HCT116 (cell line): ENCODE measurements at regions not wholly inside any gene's neighbourhood (a gene's known extent, or its start where the extent isn't known, plus 50 kb on each side); places are given as distances from the start of the nearest gene placed in this dataset.

Experiments
- ATAC-seq: fragments of 200-7000 bp; cut with Tn5 transposase; 2 replicates; pipeline ENCODE4 v1.9.1; 2020; ENCODE audit warnings: mild to moderate bottlenecking, moderate library complexity
- BruUV-seq: library from RNA; stranded (reverse); fragments of 400-500 nt; replicated peaks from 2 replicates; lab custom pipeline; 2021; lab: Mats Ljungman, UMichigan
- CTCF ChIA-PET: fragments of 300-600 bp; sonication (Branson Sonifier 250); formaldehyde crosslinking; loops from one replicate; lab custom pipeline; 2021; ENCODE audit warnings: antibody characterized with exemption; lab: Charles Lee
- POLR2A ChIA-PET: fragments of 300-600, 350-600 bp; sonication (Branson Sonifier 250); formaldehyde crosslinking; loops from one replicate; lab custom pipeline; 2021; ENCODE audit warnings: antibody characterized with exemption; lab: Charles Lee
- RAD21 ChIA-PET, 2 experiments: fragments of 300-600 bp; sonication (Branson Sonifier 250); formaldehyde crosslinking; loops; one replicate each; lab custom pipeline; 2023; ENCODE audit warnings: low total read pairs in 2 of 2; ENCODE audit not compliant: uncharacterized antibody in 2 of 2, unreplicated experiment in 2 of 2, low non-redundant PET in 1 of 2; lab: Charles Lee
- DNase-seq: peaks from one replicate; pipeline ENCODE4 v3.0.0-alpha.2; 2010; ENCODE audit warnings: low read depth, low spot score
- H2AFZ ChIP-seq: fragments of 200-600 bp; shearing (Covaris generic), sonication (generic); 2 replicates; pipeline ENCODE4 v1.6.1; 2017; ENCODE audit warnings: low read depth, mixed run types, mixed read lengths, antibody characterized with exemption, low read length; ENCODE audit not compliant: poor library complexity, severe bottlenecking
- H3K27ac ChIP-seq: 2 replicates; pipeline ENCODE4 v1.5.1; 2012; ENCODE audit warnings: low read depth, low read length
- H3K27me3 ChIP-seq: fragments of 200-600 bp; sonication (generic); 2 replicates; pipeline ENCODE4 v1.6.1; 2016; ENCODE audit warnings: mixed run types, low read length, mixed read lengths; ENCODE audit not compliant: insufficient read depth
- H3K36me3 ChIP-seq, 2 experiments: fragments of 200-500 bp in 1 of 2; fragments of 200-600 bp in 1 of 2; sonication (Bioruptor generic) in 1 of 2; sonication (generic) in 1 of 2; 2 replicates each; pipeline versions ENCODE4 v1.5.1 to v1.6.1; 2014 to 2016; ENCODE audit warnings: low read length in 2 of 2, inconsistent platforms in 1 of 2, mixed read lengths in 1 of 2, mixed run types in 1 of 2; ENCODE audit not compliant: insufficient read depth in 2 of 2, control insufficient read depth in 1 of 2
- H3K4me1 ChIP-seq, 2 experiments: fragments of 200-600 bp in 1 of 2; sonication (generic) in 1 of 2; 2 replicates each; pipeline versions ENCODE4 v1.5.1 to v1.6.1; 2012 to 2017; ENCODE audit warnings: low read length in 2 of 2, inconsistent platforms in 1 of 2, mild to moderate bottlenecking in 1 of 2, mixed read lengths in 1 of 2, mixed run types in 1 of 2, moderate library complexity in 1 of 2; ENCODE audit not compliant: insufficient read depth in 2 of 2, control insufficient read depth in 1 of 2
- H3K4me2 ChIP-seq: fragments of 200-600 bp; sonication (generic); 2 replicates; pipeline ENCODE4 v1.6.1; 2017; ENCODE audit warnings: mixed run types, low read length, mixed read lengths
- H3K4me3 ChIP-seq, 2 experiments: fragments of 200-600 bp in 1 of 2; sonication (generic) in 1 of 2; replicated peaks in 1 of 2; 2 replicates each; pipeline ENCODE4 v1.5.1; 2011 to 2016; ENCODE audit warnings: low read length in 2 of 2, control low read depth in 1 of 2, low read depth in 1 of 2, mild to moderate bottlenecking in 1 of 2, mixed read lengths in 1 of 2, mixed run types in 1 of 2
- H3K79me2 ChIP-seq: fragments of 200-600 bp; sonication (generic); 2 replicates; pipeline ENCODE4 v1.6.1; 2017; ENCODE audit warnings: mild to moderate bottlenecking, mixed run types, low read length, moderate library complexity, mixed read lengths; ENCODE audit not compliant: insufficient read depth
- H3K9ac ChIP-seq: fragments of 200-600 bp; sonication (generic); 2 replicates; pipeline ENCODE4 v1.6.1; 2016; ENCODE audit warnings: low read length, mixed read lengths
- H3K9me2 ChIP-seq: fragments of 200-600 bp; sonication (generic), shearing (Covaris generic); 2 replicates; pipeline ENCODE4 v1.6.1; 2017; ENCODE audit warnings: mixed run types, mild to moderate bottlenecking, moderate library complexity; ENCODE audit not compliant: insufficient read depth
- H3K9me3 ChIP-seq, 2 experiments: fragments of 200-500 bp in 1 of 2; fragments of 200-600 bp in 1 of 2; sonication (Bioruptor generic) in 1 of 2; sonication (generic) in 1 of 2; 2 replicates each; pipeline ENCODE4 v1.6.1; 2014 to 2017; ENCODE audit warnings: low read length in 2 of 2, mixed read lengths in 2 of 2, inconsistent platforms in 1 of 2, low read depth in 1 of 2, mild to moderate bottlenecking in 1 of 2, mixed run types in 1 of 2, moderate library complexity in 1 of 2; ENCODE audit not compliant: control insufficient read depth in 1 of 2, insufficient read depth in 1 of 2
- H4K20me1 ChIP-seq: fragments of 200-600 bp; sonication (generic), shearing (Covaris generic); 2 replicates; pipeline ENCODE4 v1.6.1; 2017; ENCODE audit warnings: mixed run types, mild to moderate bottlenecking, moderate library complexity; ENCODE audit not compliant: insufficient read depth
- CBX3 ChIP-seq: IDR thresholded peaks from 2 replicates; pipeline ENCODE4 v1.6.1; 2012; ENCODE audit warnings: low read depth
- EGR1 ChIP-seq: IDR thresholded peaks from 2 replicates; pipeline ENCODE4 v1.6.1; 2012; ENCODE audit warnings: low read depth
- ELF1 ChIP-seq: IDR thresholded peaks from 2 replicates; pipeline ENCODE4 v1.6.1; 2012; ENCODE audit warnings: low read depth, borderline replicate concordance
- EZH2phosphoT487 ChIP-seq: fragments of 200-600 bp; IDR thresholded peaks from 2 replicates; pipeline ENCODE4 v1.6.1; 2018; ENCODE audit warnings: antibody characterized with exemption, borderline replicate concordance
- FOSL1 ChIP-seq: IDR thresholded peaks from 2 replicates; pipeline ENCODE4 v1.6.1; 2012; ENCODE audit warnings: low read depth
- JUND ChIP-seq: IDR thresholded peaks from 2 replicates; pipeline ENCODE4 v1.6.1; 2012
- POLR2A ChIP-seq: IDR thresholded peaks from 2 replicates; pipeline ENCODE4 v1.7.0; 2011; ENCODE audit warnings: borderline replicate concordance; ENCODE audit not compliant: insufficient read depth, insufficient read length; ENCODE audit errors: extremely low read depth
- RAD21 ChIP-seq: IDR thresholded peaks from 2 replicates; pipeline ENCODE4 v1.6.1; 2012; ENCODE audit warnings: low read depth, mild to moderate bottlenecking
- SIN3A ChIP-seq: IDR thresholded peaks from 2 replicates; pipeline ENCODE4 v1.6.1; 2012; ENCODE audit warnings: low read depth
- SP1 ChIP-seq: IDR thresholded peaks from 2 replicates; pipeline ENCODE4 v1.6.1; 2012; ENCODE audit warnings: low read depth
- TCF7L2 ChIP-seq: IDR thresholded peaks from 2 replicates; pipeline ENCODE4 v1.7.0; 2011; ENCODE audit warnings: borderline replicate concordance, inconsistent platforms; ENCODE audit not compliant: insufficient read depth, insufficient read length; ENCODE audit errors: extremely low read depth
- YY1 ChIP-seq: IDR thresholded peaks from 2 replicates; pipeline ENCODE4 v1.6.1; 2011; ENCODE audit warnings: low read length, low read depth, moderate library complexity, mild to moderate bottlenecking; ENCODE audit not compliant: insufficient replicate concordance; ENCODE audit errors: extremely low read depth
- intact Hi-C: fragments of 100-400 bp; cut with micrococcal nuclease; formaldehyde crosslinking; loops from 2 replicates; pipeline ENCODE4 v1.10.0; 2022
- TF ChIP-seq, protein P1 (sequence below), 3 experiments: fragments of 200-600 bp in 1 of 3; sonication (generic) in 1 of 3; IDR thresholded peaks in 2 of 3; conservative IDR thresholded peaks in 1 of 3; 2 replicates each; pipeline ENCODE4 v1.5.1; 2012 to 2017; ENCODE audit warnings: low read depth in 2 of 3, low read length in 2 of 3, antibody characterized with exemption in 1 of 3, borderline replicate concordance in 1 of 3, control low read depth in 1 of 3, mild to moderate bottlenecking in 1 of 3, mixed read lengths in 1 of 3, mixed run types in 1 of 3, moderate library complexity in 1 of 3; ENCODE audit not compliant: insufficient read depth in 1 of 3
- TF ChIP-seq, protein P2 (sequence below): IDR thresholded peaks from 2 replicates; pipeline ENCODE4 v1.6.1; 2012
- TF ChIP-seq, protein P3 (sequence below): IDR thresholded peaks from 2 replicates; pipeline ENCODE4 v1.6.1; 2011; ENCODE audit warnings: mild to moderate bottlenecking, low read length, moderate library complexity; ENCODE audit not compliant: insufficient replicate concordance; ENCODE audit errors: extremely low read depth
- TF ChIP-seq, protein P4 (sequence below): IDR thresholded peaks from 2 replicates; pipeline ENCODE4 v1.6.1; 2012

DNA sequence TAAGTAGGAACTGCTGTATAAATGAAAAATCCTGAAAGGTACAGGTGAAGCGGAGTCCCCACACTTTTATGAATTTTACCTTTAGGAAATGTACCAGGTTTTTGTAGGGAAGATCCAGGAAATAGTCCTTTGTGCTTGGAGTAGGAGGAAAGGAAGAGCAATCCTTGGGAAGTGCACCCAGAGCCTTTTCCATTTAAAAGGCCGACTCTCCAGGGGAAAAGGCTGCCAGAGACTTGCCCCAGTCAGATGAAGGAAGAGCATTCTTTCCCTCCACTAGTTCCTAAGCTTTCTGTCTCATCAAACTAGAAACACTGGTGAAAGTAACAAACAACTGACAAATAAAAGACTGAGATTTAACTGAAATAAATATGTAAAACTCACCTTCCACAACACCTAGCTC, 779.4 kb upstream of the CDH6 start:
- H3K9me3 ChIP-seq = peaks cover 20 to 28% of the 10 kb centered on the region in 2 experiments; a peak in 2 of 4 replicates
- H3K9me2 ChIP-seq = no peaks in the 10 kb centered on the region
- H3K4me2 ChIP-seq = no peak overlapping the region
- no peaks in the 10 kb centered on the region for H3K36me3 ChIP-seq
- no peak for TF ChIP-seq RAD21
- TF ChIP-seq, protein P1, sequence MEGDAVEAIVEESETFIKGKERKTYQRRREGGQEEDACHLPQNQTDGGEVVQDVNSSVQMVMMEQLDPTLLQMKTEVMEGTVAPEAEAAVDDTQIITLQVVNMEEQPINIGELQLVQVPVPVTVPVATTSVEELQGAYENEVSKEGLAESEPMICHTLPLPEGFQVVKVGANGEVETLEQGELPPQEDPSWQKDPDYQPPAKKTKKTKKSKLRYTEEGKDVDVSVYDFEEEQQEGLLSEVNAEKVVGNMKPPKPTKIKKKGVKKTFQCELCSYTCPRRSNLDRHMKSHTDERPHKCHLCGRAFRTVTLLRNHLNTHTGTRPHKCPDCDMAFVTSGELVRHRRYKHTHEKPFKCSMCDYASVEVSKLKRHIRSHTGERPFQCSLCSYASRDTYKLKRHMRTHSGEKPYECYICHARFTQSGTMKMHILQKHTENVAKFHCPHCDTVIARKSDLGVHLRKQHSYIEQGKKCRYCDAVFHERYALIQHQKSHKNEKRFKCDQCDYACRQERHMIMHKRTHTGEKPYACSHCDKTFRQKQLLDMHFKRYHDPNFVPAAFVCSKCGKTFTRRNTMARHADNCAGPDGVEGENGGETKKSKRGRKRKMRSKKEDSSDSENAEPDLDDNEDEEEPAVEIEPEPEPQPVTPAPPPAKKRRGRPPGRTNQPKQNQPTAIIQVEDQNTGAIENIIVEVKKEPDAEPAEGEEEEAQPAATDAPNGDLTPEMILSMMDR (IDR thresholded peaks at IDR 0.05 in 2 of 3, conservative IDR thresholded peaks at IDR 0.05 in 1 of 3; ENCODE audit: borderline replicate concordance in 1 of 3, insufficient read depth in 1 of 3, low read depth in 2 of 3, low read length in 2 of 3) = no peak
- no peak for TF ChIP-seq ELF1
- no peak for TF ChIP-seq SIN3A
- TF ChIP-seq, protein P2, sequence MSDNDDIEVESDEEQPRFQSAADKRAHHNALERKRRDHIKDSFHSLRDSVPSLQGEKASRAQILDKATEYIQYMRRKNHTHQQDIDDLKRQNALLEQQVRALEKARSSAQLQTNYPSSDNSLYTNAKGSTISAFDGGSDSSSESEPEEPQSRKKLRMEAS = no peak
- TF ChIP-seq FOSL1 = no peak
- TF ChIP-seq CBX3 = no peak
- TF ChIP-seq YY1 = no peak
- TF ChIP-seq TCF7L2 = no peak
- TF ChIP-seq EGR1 = no peak
- TF ChIP-seq JUND = no peak
- TF ChIP-seq SP1 = no peak
- no peak for TF ChIP-seq POLR2A
- TF ChIP-seq, protein P3, sequence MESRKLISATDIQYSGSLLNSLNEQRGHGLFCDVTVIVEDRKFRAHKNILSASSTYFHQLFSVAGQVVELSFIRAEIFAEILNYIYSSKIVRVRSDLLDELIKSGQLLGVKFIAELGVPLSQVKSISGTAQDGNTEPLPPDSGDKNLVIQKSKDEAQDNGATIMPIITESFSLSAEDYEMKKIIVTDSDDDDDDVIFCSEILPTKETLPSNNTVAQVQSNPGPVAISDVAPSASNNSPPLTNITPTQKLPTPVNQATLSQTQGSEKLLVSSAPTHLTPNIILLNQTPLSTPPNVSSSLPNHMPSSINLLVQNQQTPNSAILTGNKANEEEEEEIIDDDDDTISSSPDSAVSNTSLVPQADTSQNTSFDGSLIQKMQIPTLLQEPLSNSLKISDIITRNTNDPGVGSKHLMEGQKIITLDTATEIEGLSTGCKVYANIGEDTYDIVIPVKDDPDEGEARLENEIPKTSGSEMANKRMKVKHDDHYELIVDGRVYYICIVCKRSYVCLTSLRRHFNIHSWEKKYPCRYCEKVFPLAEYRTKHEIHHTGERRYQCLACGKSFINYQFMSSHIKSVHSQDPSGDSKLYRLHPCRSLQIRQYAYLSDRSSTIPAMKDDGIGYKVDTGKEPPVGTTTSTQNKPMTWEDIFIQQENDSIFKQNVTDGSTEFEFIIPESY = no peak
- TF ChIP-seq, protein P4, sequence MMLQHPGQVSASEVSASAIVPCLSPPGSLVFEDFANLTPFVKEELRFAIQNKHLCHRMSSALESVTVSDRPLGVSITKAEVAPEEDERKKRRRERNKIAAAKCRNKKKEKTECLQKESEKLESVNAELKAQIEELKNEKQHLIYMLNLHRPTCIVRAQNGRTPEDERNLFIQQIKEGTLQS = no peak
- TF ChIP-seq EZH2phosphoT487 = no peak
- no peak overlapping the region for H3K9ac ChIP-seq
- H4K20me1 ChIP-seq = no peaks in the 10 kb centered on the region; the same call in 1 of the 2 replicates
- ATAC-seq (no peak), DNase-seq (no peak)
- no TSS peak for BruUV-seq
- intact Hi-C loops = no loop called here
- H3K79me2 ChIP-seq = no peaks in the 10 kb centered on the region
- RAD21 ChIA-PET = no interaction called here
- POLR2A ChIA-PET = no interaction called here
- CTCF ChIA-PET = no interaction called here
- no peaks in the 10 kb centered on the region for H3K4me1 ChIP-seq
- H3K27me3 ChIP-seq = no peaks in the 10 kb centered on the region
- H3K4me3 ChIP-seq = no peak overlapping the region
- H3K27ac ChIP-seq = no peak overlapping the region
- no peak overlapping the region for H2AFZ ChIP-seq
